ENCODE measurements at regions not wholly inside any gene's neighbourhood (a gene's known extent, or its start where the extent isn't known, plus 50 kb on each side); places are given as distances from the start of the nearest gene placed in this dataset.

DNA sequence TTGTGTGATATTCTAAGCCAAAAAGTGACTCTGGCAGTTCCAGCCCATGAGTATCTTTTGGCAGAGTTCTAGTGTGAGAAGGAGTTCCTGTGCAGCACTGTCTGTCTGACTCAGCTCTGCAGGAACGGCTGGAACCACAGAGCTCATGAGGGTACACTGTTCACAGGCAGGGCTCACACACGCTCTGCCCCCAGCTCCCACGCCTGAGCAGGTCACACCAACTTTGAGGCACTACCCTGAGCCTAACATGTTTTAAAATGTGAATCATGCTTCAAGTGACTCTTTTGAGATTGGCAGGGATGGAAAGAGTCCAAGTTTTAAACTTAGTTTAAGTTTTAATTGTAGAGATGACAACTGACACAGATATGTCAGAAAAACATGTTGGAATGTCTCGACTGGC, 1203.3 kb downstream of the UQCRFS1 start:
- TF ChIP-seq, protein P1, sequence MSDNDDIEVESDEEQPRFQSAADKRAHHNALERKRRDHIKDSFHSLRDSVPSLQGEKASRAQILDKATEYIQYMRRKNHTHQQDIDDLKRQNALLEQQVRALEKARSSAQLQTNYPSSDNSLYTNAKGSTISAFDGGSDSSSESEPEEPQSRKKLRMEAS (CRISPR knock-in tag; IDR thresholded peaks at IDR 0.05), result no peak
- TF ChIP-seq, protein P2, sequence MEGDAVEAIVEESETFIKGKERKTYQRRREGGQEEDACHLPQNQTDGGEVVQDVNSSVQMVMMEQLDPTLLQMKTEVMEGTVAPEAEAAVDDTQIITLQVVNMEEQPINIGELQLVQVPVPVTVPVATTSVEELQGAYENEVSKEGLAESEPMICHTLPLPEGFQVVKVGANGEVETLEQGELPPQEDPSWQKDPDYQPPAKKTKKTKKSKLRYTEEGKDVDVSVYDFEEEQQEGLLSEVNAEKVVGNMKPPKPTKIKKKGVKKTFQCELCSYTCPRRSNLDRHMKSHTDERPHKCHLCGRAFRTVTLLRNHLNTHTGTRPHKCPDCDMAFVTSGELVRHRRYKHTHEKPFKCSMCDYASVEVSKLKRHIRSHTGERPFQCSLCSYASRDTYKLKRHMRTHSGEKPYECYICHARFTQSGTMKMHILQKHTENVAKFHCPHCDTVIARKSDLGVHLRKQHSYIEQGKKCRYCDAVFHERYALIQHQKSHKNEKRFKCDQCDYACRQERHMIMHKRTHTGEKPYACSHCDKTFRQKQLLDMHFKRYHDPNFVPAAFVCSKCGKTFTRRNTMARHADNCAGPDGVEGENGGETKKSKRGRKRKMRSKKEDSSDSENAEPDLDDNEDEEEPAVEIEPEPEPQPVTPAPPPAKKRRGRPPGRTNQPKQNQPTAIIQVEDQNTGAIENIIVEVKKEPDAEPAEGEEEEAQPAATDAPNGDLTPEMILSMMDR (IDR thresholded peaks at IDR 0.05), result no peak
- TF ChIP-seq, protein P3, sequence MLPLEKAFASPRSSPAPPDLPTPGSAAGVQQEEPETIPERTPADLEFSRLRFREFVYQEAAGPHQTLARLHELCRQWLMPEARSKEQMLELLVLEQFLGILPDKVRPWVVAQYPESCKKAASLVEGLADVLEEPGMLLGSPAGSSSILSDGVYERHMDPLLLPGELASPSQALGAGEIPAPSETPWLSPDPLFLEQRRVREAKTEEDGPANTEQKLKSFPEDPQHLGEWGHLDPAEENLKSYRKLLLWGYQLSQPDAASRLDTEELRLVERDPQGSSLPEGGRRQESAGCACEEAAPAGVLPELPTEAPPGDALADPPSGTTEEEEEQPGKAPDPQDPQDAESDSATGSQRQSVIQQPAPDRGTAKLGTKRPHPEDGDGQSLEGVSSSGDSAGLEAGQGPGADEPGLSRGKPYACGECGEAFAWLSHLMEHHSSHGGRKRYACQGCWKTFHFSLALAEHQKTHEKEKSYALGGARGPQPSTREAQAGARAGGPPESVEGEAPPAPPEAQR (CRISPR knock-in tag; IDR thresholded peaks at IDR 0.05), result no peak
- TF ChIP-seq ZBTB21 (CRISPR knock-in tag; IDR thresholded peaks at IDR 0.05; ENCODE audit: borderline replicate concordance) (no peak), FOXP1 (CRISPR knock-in tag; IDR thresholded peaks at IDR 0.05; ENCODE audit: borderline replicate concordance) (no peak), JAZF1 (CRISPR knock-in tag; IDR thresholded peaks at IDR 0.05) (no peak), ESRRA (CRISPR knock-in tag; IDR thresholded peaks at IDR 0.05; ENCODE audit: borderline replicate concordance) (no peak), NFYB (CRISPR knock-in tag; conservative IDR thresholded peaks at IDR 0.05; ENCODE audit: low read depth) (no peak)

All from WTC11 (cell line).